NCI-H748 (cell line): ENCODE measurements at regions not wholly inside any gene's neighbourhood (a gene's known extent, or its start where the extent isn't known, plus 50 kb on each side); places are given as distances from the start of the nearest gene placed in this dataset.

ENCODE experiments used
- DNase-seq: peaks from one replicate; lab custom pipeline; 2025; ENCODE audit not compliant: unreplicated experiment; lab: John Stamatoyannopoulos, UW

DNA sequence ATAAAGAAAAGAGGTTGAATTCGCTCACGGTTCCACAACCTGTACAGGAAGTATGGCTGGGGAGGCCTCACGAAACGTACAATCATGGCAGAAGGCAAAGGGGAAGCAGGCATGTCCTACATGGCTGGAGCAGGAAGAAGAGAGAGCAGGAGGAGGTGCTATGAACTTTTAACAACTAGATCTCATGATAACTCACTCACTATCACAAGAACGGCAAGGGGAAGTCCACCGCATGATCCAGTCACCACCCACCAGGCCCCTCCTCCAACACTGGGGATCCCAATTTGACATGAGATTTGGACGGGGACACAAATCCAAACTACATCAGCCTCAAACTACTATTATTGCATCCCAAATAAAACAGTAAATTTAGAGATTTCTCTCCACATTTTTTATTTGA is 53.6 kb upstream of the CST7 start:
- no peak for DNase-seq

GRCh38 chr20:24895898-24896658 is 53.0 kb upstream of the CST7 start:
- DNase-seq, result no peak

- DNase-seq, result no peak
Measured at GRCh38 chr20:24896984-24897383, 52.1 kb upstream of the CST7 start.

DNA sequence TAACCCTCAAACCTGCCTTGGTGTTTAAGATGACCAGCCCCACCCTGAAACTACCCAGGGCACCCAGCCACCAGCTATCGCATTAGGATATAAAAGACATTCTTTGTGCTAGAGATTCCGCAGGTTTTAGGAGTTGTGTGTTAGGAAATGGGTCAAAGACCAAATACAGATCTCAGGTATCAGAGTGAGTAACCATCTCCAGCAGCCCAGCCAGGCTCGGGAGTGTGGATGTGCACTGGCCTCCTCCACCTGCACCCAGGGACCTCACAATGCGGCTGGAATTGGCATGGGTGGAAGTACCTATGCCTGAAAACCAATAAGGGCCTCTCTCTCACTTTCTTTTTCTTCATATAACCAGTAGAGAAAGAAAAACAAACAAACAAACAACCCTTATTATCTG is 51.1 kb upstream of the CST7 start:
- no peak for DNase-seq

DNA sequence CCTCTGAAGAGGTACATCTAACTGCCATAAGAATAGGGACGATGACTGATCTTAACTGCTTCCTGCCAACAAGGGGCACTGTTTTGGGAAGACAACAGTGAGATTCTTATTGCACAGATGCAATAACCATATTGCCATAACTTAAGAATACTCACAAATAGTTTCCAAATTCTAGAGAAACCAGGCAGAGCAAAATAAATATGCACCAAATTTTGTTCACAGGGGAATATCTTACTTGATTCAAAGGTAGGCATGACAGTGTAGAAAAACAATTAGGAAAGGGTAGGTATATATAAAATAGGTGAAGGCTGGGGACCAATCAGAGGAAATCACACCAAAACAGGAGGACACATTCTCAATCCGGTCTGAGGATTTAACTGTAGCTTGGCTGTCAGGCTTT is 49.9 kb upstream of the CST7 start:
- no peak for DNase-seq
